IPS-18a (cell line): ENCODE measurements at regions not wholly inside any gene's neighbourhood (a gene's known extent, or its start where the extent isn't known, plus 50 kb on each side); places are given as distances from the start of the nearest gene placed in this dataset.

ENCODE experiments used
- H3K27ac ChIP-seq: one replicate; pipeline ENCODE4 v1.5.1; 2013; ENCODE audit warnings: low read length
- H3K27me3 ChIP-seq: one replicate; pipeline ENCODE4 v1.6.1; 2013; ENCODE audit warnings: mild to moderate bottlenecking, low read length; ENCODE audit not compliant: control insufficient read depth, insufficient read depth
- H3K36me3 ChIP-seq: one replicate; pipeline ENCODE4 v1.6.1; 2013; ENCODE audit warnings: low read depth, low read length; ENCODE audit not compliant: control insufficient read depth
- H3K4me1 ChIP-seq: one replicate; pipeline ENCODE4 v1.6.1; 2013; ENCODE audit warnings: low read depth, low read length; ENCODE audit not compliant: control insufficient read depth
- H3K4me3 ChIP-seq: one replicate; pipeline ENCODE4 v1.5.1; 2013; ENCODE audit warnings: low read length
- H3K9ac ChIP-seq: one replicate; pipeline ENCODE4 v1.6.1; 2013; ENCODE audit warnings: mild to moderate bottlenecking, low read length, moderate library complexity
- H3K9me3 ChIP-seq: one replicate; pipeline ENCODE4 v1.6.1; 2013; ENCODE audit warnings: low read depth, low read length; ENCODE audit not compliant: control insufficient read depth

GRCh38 chr1:38787041-38787440, 72.5 kb downstream of the RRAGC start:
- no peaks in the 10 kb centered on the region for H3K9me3 ChIP-seq
- H3K4me1 ChIP-seq = peaks cover 29% of the 10 kb centered on the region
- H3K36me3 ChIP-seq = no peaks in the 10 kb centered on the region
- no peak overlapping the region for H3K27ac ChIP-seq
- no peaks in the 10 kb centered on the region for H3K27me3 ChIP-seq
- H3K9ac ChIP-seq = no peak overlapping the region
- no peak overlapping the region for H3K4me3 ChIP-seq

DNA sequence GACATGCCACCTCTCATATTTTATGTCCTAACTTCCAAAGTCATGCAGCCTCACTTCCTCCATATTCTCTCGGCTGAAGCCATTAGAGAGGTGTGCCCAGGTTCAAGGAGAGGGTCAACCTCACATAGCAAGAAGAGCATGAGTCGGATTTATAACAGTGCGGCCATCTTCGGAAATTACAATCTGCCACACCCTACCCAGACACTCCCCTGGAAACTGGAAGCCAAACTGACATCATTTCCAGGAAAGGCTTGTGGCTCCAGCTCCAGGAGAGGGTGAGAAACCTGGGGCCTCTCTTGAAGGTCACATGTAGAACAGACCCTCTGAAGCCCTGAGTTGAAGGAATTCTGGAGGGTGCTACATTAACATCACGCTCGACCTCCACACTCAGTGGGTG, 73.5 kb downstream of the RRAGC start:
- H3K9ac ChIP-seq = no peak overlapping the region
- H3K36me3 ChIP-seq = no peaks in the 10 kb centered on the region
- peaks cover 29% of the 10 kb centered on the region for H3K4me1 ChIP-seq
- H3K9me3 ChIP-seq = no peaks in the 10 kb centered on the region
- no peak overlapping the region for H3K4me3 ChIP-seq
- no peak overlapping the region for H3K27ac ChIP-seq
- no peaks in the 10 kb centered on the region for H3K27me3 ChIP-seq

GRCh38 chr1:38785285-38786039, 74.1 kb downstream of the RRAGC start:
- no peak overlapping the region for H3K4me3 ChIP-seq
- H3K9me3 ChIP-seq = no peaks in the 10 kb centered on the region
- H3K9ac ChIP-seq = no peak overlapping the region
- peaks cover 29% of the 10 kb centered on the region for H3K4me1 ChIP-seq
- H3K27me3 ChIP-seq = no peaks in the 10 kb centered on the region
- no peak overlapping the region for H3K27ac ChIP-seq
- H3K36me3 ChIP-seq = no peaks in the 10 kb centered on the region

- no peaks in the 10 kb centered on the region for H3K9me3 ChIP-seq
- H3K27me3 ChIP-seq = no peaks in the 10 kb centered on the region
- H3K4me1 ChIP-seq = peaks cover 28% of the 10 kb centered on the region
- H3K9ac ChIP-seq = no peak overlapping the region
- H3K36me3 ChIP-seq = no peaks in the 10 kb centered on the region
- H3K4me3 ChIP-seq = no peak overlapping the region
- H3K27ac ChIP-seq = no peak overlapping the region
Measured at GRCh38 chr1:38784452-38785284, 74.9 kb downstream of the RRAGC start.

GRCh38 chr1:38783640-38784229, 75.8 kb downstream of the RRAGC start:
- Histone ChIP-seq H3K27me3 (no peaks in the 10 kb centered on the region), H3K4me3 (no peak overlapping the region), H3K9ac (no peak overlapping the region), H3K36me3 (no peaks in the 10 kb centered on the region), H3K9me3 (no peaks in the 10 kb centered on the region), H3K27ac (no peak overlapping the region), H3K4me1 (peaks cover 20% of the 10 kb centered on the region)

DNA sequence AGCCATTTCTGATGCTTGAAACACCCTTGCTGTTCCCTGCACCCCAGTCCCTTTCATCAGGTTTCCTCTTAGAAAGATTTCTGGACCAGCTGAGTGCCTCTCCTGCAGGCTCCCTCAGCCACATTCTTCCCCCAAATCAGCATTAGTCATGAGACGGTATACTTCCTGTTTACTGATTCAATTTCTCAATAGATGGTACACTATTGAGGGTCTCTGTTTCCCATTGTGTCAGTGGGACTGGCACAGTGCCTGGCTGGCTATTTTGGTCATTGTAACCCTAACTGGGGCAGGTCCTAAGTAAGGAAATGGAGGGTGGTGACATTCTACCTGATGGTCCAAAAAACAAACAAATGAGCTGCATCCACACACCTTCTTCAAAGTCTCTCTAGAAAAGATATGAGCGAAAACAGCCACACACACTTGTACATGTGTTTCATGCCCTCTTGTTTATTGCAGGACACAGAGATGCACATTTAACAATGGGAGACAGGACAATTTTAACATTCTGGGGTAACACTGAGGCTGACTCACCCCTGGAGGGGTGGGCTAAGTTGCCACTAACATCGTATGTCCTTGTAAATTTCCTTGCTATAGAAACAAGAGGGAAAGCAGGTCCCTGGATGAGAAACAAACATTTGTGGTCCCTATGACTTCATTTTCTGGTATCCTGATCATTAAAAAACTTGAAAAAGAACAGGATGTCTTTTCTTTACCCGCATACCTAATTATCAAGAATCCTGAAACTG, 77.5 kb downstream of the RRAGC start:
- no peaks in the 10 kb centered on the region for H3K27me3 ChIP-seq
- H3K27ac ChIP-seq = no peak overlapping the region
- H3K9ac ChIP-seq = no peak overlapping the region
- peaks cover 9% of the 10 kb centered on the region for H3K4me1 ChIP-seq
- no peak overlapping the region for H3K4me3 ChIP-seq
- no peaks in the 10 kb centered on the region for H3K36me3 ChIP-seq
- H3K9me3 ChIP-seq = no peaks in the 10 kb centered on the region

- peaks cover 2% of the 10 kb centered on the region for H3K4me1 ChIP-seq
- no peaks in the 10 kb centered on the region for H3K9me3 ChIP-seq
- H3K27me3 ChIP-seq = no peaks in the 10 kb centered on the region
- no peak overlapping the region for H3K9ac ChIP-seq
- no peaks in the 10 kb centered on the region for H3K36me3 ChIP-seq
- H3K27ac ChIP-seq = no peak overlapping the region
- H3K4me3 ChIP-seq = no peak overlapping the region
Measured at GRCh38 chr1:38780133-38780532, 79.4 kb downstream of the RRAGC start.

GRCh38 chr1:38779491-38779890, 80.1 kb downstream of the RRAGC start:
- Histone ChIP-seq H3K9ac (no peak overlapping the region), H3K4me1 (peaks cover 2% of the 10 kb centered on the region), H3K36me3 (no peaks in the 10 kb centered on the region), H3K9me3 (no peaks in the 10 kb centered on the region), H3K27ac (no peak overlapping the region), H3K4me3 (no peak overlapping the region), H3K27me3 (no peaks in the 10 kb centered on the region)

GRCh38 chr1:38778521-38778920, 81.1 kb downstream of the RRAGC start:
- Histone ChIP-seq H3K27ac (no peak overlapping the region), H3K9ac (no peak overlapping the region), H3K27me3 (no peaks in the 10 kb centered on the region), H3K4me1 (peaks cover under 1% of the 10 kb centered on the region), H3K9me3 (no peaks in the 10 kb centered on the region), H3K4me3 (no peak overlapping the region), H3K36me3 (no peaks in the 10 kb centered on the region)

DNA sequence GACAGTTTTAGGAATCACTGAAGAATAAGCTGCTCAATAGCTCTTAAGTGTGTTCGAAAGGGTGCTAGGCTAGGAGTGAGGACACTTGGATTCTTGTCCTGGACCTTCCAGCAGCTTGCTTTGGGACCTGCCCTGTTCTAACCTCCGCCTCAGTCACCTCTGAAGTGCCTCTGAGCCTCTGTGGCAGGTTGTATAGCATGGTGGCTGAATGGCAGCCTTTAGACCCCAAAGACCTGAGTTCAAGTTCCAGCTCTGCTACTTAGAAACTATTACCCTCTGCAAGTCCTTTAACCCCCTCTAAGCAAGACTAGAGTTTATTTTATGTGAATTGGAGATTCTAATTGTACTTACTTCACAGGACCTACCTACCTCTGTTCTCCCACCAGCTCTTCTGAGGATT, 81.5 kb downstream of the RRAGC start:
- Histone ChIP-seq H3K27me3 (no peaks in the 10 kb centered on the region), H3K27ac (no peak overlapping the region)

DNA sequence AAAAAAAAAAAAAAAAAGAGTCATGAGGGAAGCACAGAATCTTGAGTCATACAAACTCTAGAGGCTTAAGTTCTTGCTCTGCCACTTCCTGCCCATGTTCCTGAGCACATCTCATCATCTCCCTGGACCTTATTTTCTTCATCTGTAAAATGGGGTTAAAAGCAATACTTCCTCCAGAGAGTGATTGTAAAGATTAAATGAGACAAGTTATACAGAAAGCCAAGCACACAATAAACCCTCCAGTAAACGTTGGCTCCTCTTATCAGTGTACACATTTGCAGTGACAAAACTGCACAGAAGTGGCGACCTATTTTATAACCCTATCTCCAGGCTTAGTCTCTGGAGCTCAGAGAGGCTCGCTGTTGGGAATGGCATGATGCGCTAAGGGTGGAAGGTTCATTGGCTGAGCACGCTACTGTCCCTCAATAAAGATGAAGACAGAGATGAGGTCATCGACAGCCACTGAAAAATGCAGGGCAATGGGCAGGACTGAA, 82.1 kb downstream of the RRAGC start:
- H3K4me3 ChIP-seq = no peak overlapping the region
- no peaks in the 10 kb centered on the region for H3K27me3 ChIP-seq
- no peaks in the 10 kb centered on the region for H3K9me3 ChIP-seq
- H3K4me1 ChIP-seq = no peaks in the 10 kb centered on the region
- no peak overlapping the region for H3K27ac ChIP-seq
- no peak overlapping the region for H3K9ac ChIP-seq
- no peaks in the 10 kb centered on the region for H3K36me3 ChIP-seq

More for the DNA sequence above, 81.5 kb downstream of the RRAGC start:
- Histone ChIP-seq H3K36me3 (no peaks in the 10 kb centered on the region), H3K9me3 (no peaks in the 10 kb centered on the region), H3K4me3 (no peak overlapping the region), H3K9ac (no peak overlapping the region), H3K4me1 (no peaks in the 10 kb centered on the region)
